Posterior cingulate gyrus (tissue), 11 donors: ENCODE measurements at regions not wholly inside any gene's neighbourhood (a gene's known extent, or its start where the extent isn't known, plus 50 kb on each side); places are given as distances from the start of the nearest gene placed in this dataset.
A peak's percentile ranks its signal among the peaks of the same experiment; 100 is the strongest.

Experiments used
- DNase-seq, 10 donors: peaks; one replicate each; pipeline versions ENCODE4 v3.0.0 to v3.0.0-alpha.2; 2020 to 2021; ENCODE audit warnings: mixed read lengths in 3 of 10
- intact Hi-C: fragments of 100-400 bp; cut with DNase I; formaldehyde crosslinking; loops from one replicate; pipeline ENCODE4 v1.15.1; 2023

GRCh38 chr4:115688961-115689360, 575.5 kb upstream of the NDST4 start:
- DNase-seq: no peak
- intact Hi-C loops: no loop called here

- no peak for DNase-seq
- intact Hi-C loops: no loop called here
Measured at GRCh38 chr4:115687052-115687755, 573.8 kb upstream of the NDST4 start.

GRCh38 chr4:115678425-115678941, 565.1 kb upstream of the NDST4 start:
- DNase-seq: peak in 3 of 10 donors; percentile 66 to 77 (median 67)
- intact Hi-C loops: no loop called here

- no peak for DNase-seq
- intact Hi-C loops: no loop called here
Measured at GRCh38 chr4:115675719-115676118, 562.3 kb upstream of the NDST4 start.

- DNase-seq: no peak
- intact Hi-C loops: no loop called here
Measured at GRCh38 chr4:115674485-115674884, 561.1 kb upstream of the NDST4 start.

- intact Hi-C loops: no loop called here
- no peak for DNase-seq
Measured at GRCh38 chr4:115671581-115671980, 558.2 kb upstream of the NDST4 start.

GRCh38 chr4:115670930-115671329, 557.5 kb upstream of the NDST4 start:
- DNase-seq: no peak
- intact Hi-C loops: no loop called here

GRCh38 chr4:115668396-115668795, 555.0 kb upstream of the NDST4 start:
- intact Hi-C loops: no loop called here
- no peak for DNase-seq

GRCh38 chr4:115664285-115664684, 550.9 kb upstream of the NDST4 start:
- intact Hi-C loops: no loop called here
- DNase-seq: no peak

GRCh38 chr4:115660465-115660864, 547.0 kb upstream of the NDST4 start:
- no peak for DNase-seq
- intact Hi-C loops: no loop called here

- no peak for DNase-seq
- intact Hi-C loops: no loop called here
Measured at GRCh38 chr4:115657991-115658650, 544.7 kb upstream of the NDST4 start.

GRCh38 chr4:115655626-115656025, 542.2 kb upstream of the NDST4 start:
- DNase-seq: no peak
- intact Hi-C loops: no loop called here

GRCh38 chr4:115648786-115649185, 535.4 kb upstream of the NDST4 start:
- no peak for DNase-seq
- intact Hi-C loops: no loop called here

GRCh38 chr4:115629270-115629669, 515.9 kb upstream of the NDST4 start:
- intact Hi-C loops: no loop called here
- DNase-seq: no peak

- DNase-seq: no peak
- intact Hi-C loops: no loop called here
Measured at GRCh38 chr4:115609631-115610030, 496.2 kb upstream of the NDST4 start.

- intact Hi-C loops: no loop called here
- DNase-seq: no peak
Measured at GRCh38 chr4:115607311-115607710, 493.9 kb upstream of the NDST4 start.

- intact Hi-C loops: no loop called here
Measured at GRCh38 chr4:115596265-115597001, 483.0 kb upstream of the NDST4 start.

GRCh38 chr4:115580901-115581300, 467.5 kb upstream of the NDST4 start:
- intact Hi-C loops: no loop called here
- DNase-seq: no peak

More at GRCh38 chr4:115596265-115597001, 483.0 kb upstream of the NDST4 start:
- no peak for DNase-seq

GRCh38 chr4:115575851-115576250, 462.4 kb upstream of the NDST4 start:
- no peak for DNase-seq
- intact Hi-C loops: no loop called here

GRCh38 chr4:115562506-115562905, 449.1 kb upstream of the NDST4 start:
- intact Hi-C loops: no loop called here
- DNase-seq: no peak

- intact Hi-C loops: no loop called here
- DNase-seq: no peak
Measured at GRCh38 chr4:115548123-115548522, 434.7 kb upstream of the NDST4 start.
